Kidney epithelial cell (primary cell): ENCODE measurements at regions not wholly inside any gene's neighbourhood (a gene's known extent, or its start where the extent isn't known, plus 50 kb on each side); places are given as distances from the start of the nearest gene placed in this dataset.

Experiments
- DNase-seq: peaks from one replicate; pipeline ENCODE4 v3.0.0-alpha.2; 2010; ENCODE audit warnings: low read depth
- H3K27me3 ChIP-seq: 2 replicates; pipeline ENCODE4 v1.6.0; 2011; ENCODE audit warnings: low read length; ENCODE audit not compliant: control insufficient read depth, insufficient read depth
- H3K36me3 ChIP-seq: 2 replicates; pipeline ENCODE4 v1.5.1; 2011; ENCODE audit warnings: low read length; ENCODE audit not compliant: control insufficient read depth, insufficient read depth
- H3K4me3 ChIP-seq: 2 replicates; pipeline ENCODE4 v1.5.1; 2011; ENCODE audit warnings: low read depth, mild to moderate bottlenecking, control low read depth, low read length
- TF ChIP-seq, protein P1 (sequence below): IDR thresholded peaks from 2 replicates; pipeline ENCODE4 v1.5.1; 2011; ENCODE audit warnings: mild to moderate bottlenecking, moderate library complexity, low read length, control low read depth, inconsistent platforms; ENCODE audit not compliant: insufficient read depth, poor library complexity, severe bottlenecking

DNA sequence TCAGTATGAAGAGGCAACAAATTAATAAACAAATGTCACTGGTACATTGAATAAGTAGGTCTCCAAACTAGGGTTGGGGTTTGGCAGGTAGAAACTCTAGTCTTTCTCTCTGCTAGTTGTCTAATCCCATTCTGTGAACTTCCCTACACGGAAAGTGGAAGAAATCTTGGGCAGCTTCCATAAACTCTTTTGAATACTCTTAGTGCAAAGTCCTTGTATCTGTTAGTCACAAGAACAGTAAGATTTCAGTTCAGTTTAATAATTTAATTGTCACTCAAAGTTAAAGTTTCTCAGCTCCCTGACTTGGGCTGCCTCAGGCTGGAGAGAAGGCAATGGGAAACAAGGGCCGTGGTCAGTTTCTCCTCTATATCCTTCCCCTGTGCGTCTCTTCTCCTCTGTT is 135.4 kb upstream of the MDM1 start:
- H3K4me3 ChIP-seq, result no peak overlapping the region
- DNase-seq, result no peak

DNA sequence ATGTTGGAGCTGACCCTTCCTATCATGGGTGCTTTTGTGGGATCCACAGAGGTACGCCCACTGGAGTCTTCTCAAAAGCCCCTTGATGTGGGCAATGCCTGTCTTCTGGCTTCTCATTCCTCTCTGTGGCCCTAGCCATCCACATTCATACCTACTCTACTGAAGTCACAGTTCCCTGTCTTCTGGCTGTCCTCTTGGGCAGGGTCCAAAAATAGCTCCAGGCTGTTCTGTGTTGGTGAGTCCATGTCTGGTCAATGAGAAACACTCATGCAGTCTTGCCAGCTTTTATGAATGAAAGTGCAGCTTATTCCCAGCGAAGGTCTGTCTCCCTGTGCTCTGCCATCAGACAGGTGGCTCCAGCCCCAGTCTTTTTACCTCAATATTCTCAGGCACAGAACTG is 135.9 kb upstream of the MDM1 start:
- Histone ChIP-seq H3K36me3 (no peaks in the 10 kb centered on the region), H3K4me3 (no peak overlapping the region), H3K27me3 (no peaks in the 10 kb centered on the region)
- no peak for DNase-seq
- TF ChIP-seq, protein P1, sequence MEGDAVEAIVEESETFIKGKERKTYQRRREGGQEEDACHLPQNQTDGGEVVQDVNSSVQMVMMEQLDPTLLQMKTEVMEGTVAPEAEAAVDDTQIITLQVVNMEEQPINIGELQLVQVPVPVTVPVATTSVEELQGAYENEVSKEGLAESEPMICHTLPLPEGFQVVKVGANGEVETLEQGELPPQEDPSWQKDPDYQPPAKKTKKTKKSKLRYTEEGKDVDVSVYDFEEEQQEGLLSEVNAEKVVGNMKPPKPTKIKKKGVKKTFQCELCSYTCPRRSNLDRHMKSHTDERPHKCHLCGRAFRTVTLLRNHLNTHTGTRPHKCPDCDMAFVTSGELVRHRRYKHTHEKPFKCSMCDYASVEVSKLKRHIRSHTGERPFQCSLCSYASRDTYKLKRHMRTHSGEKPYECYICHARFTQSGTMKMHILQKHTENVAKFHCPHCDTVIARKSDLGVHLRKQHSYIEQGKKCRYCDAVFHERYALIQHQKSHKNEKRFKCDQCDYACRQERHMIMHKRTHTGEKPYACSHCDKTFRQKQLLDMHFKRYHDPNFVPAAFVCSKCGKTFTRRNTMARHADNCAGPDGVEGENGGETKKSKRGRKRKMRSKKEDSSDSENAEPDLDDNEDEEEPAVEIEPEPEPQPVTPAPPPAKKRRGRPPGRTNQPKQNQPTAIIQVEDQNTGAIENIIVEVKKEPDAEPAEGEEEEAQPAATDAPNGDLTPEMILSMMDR, result no peak

More for the DNA sequence above, 135.4 kb upstream of the MDM1 start:
- TF ChIP-seq, protein P1, result no peak
- H3K27me3 ChIP-seq, result no peaks in the 10 kb centered on the region
- no peaks in the 10 kb centered on the region for H3K36me3 ChIP-seq

DNA sequence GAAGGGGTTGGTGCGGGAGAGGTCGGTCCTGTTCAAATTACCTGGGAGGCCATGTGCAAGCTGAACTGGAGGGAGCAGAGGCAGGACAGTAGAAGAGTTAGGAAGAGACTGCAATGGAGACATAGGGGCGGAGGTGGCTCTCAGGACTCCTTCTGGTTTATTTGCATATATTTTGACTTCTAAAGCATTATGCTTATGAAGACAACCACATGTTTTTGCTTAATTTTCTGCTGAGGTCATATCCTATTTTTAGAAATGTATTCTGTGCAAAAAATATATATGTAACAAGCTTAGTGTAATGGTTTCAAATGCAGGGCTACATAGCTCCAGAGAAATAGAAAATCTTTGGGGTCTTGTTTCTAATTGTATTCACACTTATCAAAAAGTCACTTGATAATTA is 137.0 kb upstream of the MDM1 start:
- TF ChIP-seq, protein P1, result no peak
- H3K36me3 ChIP-seq, result no peaks in the 10 kb centered on the region
- H3K27me3 ChIP-seq, result no peaks in the 10 kb centered on the region
- H3K4me3 ChIP-seq, result no peak overlapping the region
- no peak for DNase-seq

DNA sequence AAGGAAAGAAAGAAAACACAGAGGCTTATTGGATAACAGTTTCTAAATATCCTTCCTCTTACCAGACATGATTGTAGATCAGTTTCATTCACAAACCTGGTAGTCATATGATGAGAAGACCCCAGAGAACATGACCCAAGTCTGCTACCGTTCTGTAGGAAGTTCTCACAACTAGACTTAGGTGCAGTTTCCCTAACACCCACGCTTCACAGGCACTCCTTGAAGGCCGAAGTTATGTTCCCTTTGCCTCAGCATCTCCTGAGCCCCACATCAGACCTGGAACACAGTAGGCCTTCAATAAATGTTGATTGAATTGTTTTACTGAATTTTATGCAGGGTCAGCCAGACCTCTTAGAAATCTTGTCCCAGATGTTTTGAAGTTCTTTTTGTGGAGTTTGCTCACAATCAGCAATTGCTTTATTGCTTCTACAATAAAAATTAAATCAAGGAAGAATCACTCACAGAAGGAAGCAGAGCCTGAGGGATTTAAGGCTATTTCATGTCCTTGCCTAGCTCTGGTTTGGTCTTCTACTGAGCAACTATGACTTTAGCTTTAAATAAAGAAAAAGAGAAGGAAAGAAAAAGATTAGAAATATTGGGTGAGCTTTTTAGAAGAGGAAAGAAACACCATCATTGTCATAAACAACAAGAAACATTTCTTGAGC is 138.6 kb upstream of the MDM1 start:
- no peaks in the 10 kb centered on the region for H3K27me3 ChIP-seq
- TF ChIP-seq, protein P1, result no peak
- H3K36me3 ChIP-seq, result no peaks in the 10 kb centered on the region
- no peak for DNase-seq
- H3K4me3 ChIP-seq, result no peak overlapping the region

DNA sequence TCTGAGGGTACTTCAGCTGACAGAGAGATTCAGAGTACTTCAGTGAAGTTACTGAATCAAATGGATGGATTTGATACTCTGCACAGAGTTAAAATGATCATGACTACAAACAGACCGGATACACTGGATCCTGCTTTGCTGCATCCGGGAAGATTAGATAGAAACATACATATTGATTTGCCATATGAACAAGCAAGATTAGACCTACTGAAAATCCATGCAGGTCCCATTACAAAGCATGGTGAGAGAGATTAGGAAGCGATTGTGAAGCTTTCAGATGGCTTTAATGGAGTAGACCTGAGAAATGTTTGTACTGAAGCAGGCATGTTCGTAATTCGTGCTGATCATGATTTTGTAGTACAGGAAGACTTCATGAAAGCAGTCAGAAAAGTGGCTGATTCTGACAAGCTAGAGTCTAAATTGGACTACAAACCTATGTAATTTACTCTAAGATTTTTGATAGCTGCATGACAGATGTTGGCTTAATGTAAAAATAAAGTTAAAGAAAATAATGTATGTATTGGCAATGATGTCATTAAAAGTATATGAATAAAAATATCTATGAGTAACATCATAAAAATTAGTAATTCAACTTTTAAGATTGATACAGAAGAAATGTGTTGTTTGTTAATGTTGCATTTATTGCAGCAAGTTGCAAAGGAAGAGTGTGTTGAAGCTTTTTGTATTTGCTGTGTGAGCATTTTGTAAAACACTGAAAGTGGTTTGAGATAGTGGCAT is 136.1 kb upstream of the RAP1B start:
- Histone ChIP-seq H3K36me3 (no peaks in the 10 kb centered on the region), H3K27me3 (no peaks in the 10 kb centered on the region), H3K4me3 (no peak overlapping the region)
- TF ChIP-seq, protein P1, result no peak
- DNase-seq, result no peak
